Fibroblast of lung (primary cell): ENCODE measurements at regions not wholly inside any gene's neighbourhood (a gene's known extent, or its start where the extent isn't known, plus 50 kb on each side); places are given as distances from the start of the nearest gene placed in this dataset.
A peak's percentile ranks its signal among the peaks of the same experiment; 100 is the strongest.

ENCODE experiments used
- DNase-seq, 2 donors: peaks; one replicate each; pipeline versions ENCODE4 v3.0.0 to v3.0.0-alpha.2; 2010; ENCODE audit warnings: low read depth in 2 of 2
- H2AFZ ChIP-seq: 2 replicates; pipeline ENCODE4 v1.5.1; 2012; ENCODE audit warnings: low read length, control low read depth, inconsistent platforms
- H3K27ac ChIP-seq: 2 replicates; pipeline ENCODE4 v1.5.1; 2011; ENCODE audit warnings: low read length, control low read depth; ENCODE audit not compliant: insufficient read depth
- H3K27me3 ChIP-seq: 2 replicates; pipeline ENCODE4 v1.5.1; 2011; ENCODE audit warnings: mild to moderate bottlenecking, low read length; ENCODE audit not compliant: control insufficient read depth, insufficient read depth
- H3K36me3 ChIP-seq: 2 replicates; pipeline ENCODE4 v1.5.1; 2011; ENCODE audit warnings: low read length; ENCODE audit not compliant: control insufficient read depth, insufficient read depth
- H3K4me1 ChIP-seq: 2 replicates; pipeline ENCODE4 v1.5.1; 2011; ENCODE audit warnings: low read length; ENCODE audit not compliant: control insufficient read depth, insufficient read depth; ENCODE audit errors: extremely low read depth
- H3K4me2 ChIP-seq: 2 replicates; pipeline ENCODE4 v1.5.1; 2011; ENCODE audit warnings: low read length, control low read depth; ENCODE audit not compliant: insufficient read depth; ENCODE audit errors: extremely low read depth
- H3K4me3 ChIP-seq, 4 experiments: fragments of 200-600 bp in 1 of 4; sonication (generic) in 1 of 4; replicated peaks in 1 of 4; 2 replicates each; pipeline ENCODE4 v1.5.1; 2011 to 2016; ENCODE audit warnings: low read length in 4 of 4, low read depth in 3 of 4, mild to moderate bottlenecking in 3 of 4, control low read depth in 2 of 4, inconsistent platforms in 1 of 4, mixed read lengths in 1 of 4; ENCODE audit not compliant: insufficient read depth in 1 of 4; ENCODE audit errors: control extremely low read depth in 1 of 4
- H3K79me2 ChIP-seq: 2 replicates; pipeline ENCODE4 v1.5.1; 2012; ENCODE audit warnings: mild to moderate bottlenecking, low read length, inconsistent platforms; ENCODE audit not compliant: control insufficient read depth, insufficient read depth
- H3K9ac ChIP-seq: 2 replicates; pipeline ENCODE4 v1.5.1; 2011; ENCODE audit warnings: mild to moderate bottlenecking, low read length, control low read depth; ENCODE audit not compliant: insufficient read depth
- H3K9me3 ChIP-seq: 2 replicates; pipeline ENCODE4 v1.5.1; 2012; ENCODE audit warnings: low read depth, low read length; ENCODE audit not compliant: control insufficient read depth, insufficient read depth
- H4K20me1 ChIP-seq: 2 replicates; pipeline ENCODE4 v1.5.1; 2011; ENCODE audit warnings: low read length; ENCODE audit not compliant: control insufficient read depth, insufficient read depth; ENCODE audit errors: extremely low read depth
- CTCF ChIP-seq, 2 donors: IDR thresholded peaks in 1 of 2; conservative IDR thresholded peaks in 1 of 2; 1 replicate in 1 of 2; 2 replicates in 1 of 2; pipeline ENCODE4 v1.5.1; 2011 to 2012; ENCODE audit warnings: low read length in 2 of 2, control low read depth in 1 of 2, inconsistent platforms in 1 of 2, low read depth in 1 of 2, mild to moderate bottlenecking in 1 of 2
- EZH2 ChIP-seq: IDR thresholded peaks from 2 replicates; pipeline ENCODE4 v1.5.1; 2012; ENCODE audit warnings: low read length, control low read depth, mild to moderate bottlenecking; ENCODE audit errors: missing control alignments

DNA sequence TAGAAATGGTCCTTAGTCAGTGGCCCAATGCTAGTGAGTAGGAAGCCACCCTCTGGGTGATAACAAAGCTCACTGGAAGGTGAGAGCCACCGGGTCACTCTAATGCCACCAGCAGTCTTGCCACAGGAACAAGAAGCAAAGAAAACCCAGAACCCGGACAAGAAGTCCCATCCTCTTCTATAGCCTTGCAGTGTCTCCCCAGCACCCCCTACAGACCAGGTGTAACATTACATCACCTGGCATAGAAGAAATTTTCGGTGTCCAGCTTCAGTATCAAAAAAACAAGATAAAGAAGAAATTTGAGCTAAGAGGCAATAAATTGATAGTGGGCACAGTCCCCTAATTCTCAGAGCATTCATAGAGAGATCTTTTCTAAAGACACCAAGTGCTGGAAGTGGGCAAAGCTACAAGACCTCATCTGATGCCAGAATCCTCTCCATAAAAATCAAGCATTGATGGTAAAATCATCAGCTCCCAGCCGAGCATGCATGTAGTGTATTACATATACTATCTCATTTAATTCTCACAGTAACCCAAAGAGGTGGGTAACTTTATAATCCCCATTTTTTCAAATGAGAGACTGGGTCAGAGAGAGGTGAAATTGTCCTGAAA, 491.0 kb downstream of the MATN1 start:
- H3K4me3 ChIP-seq, result no peak overlapping the region
- no peak overlapping the region for H3K9ac ChIP-seq
- TF ChIP-seq EZH2 (no peak), CTCF (conservative IDR thresholded peaks at IDR 0.05 in 1 of 2, IDR thresholded peaks at IDR 0.05 in 1 of 2; ENCODE audit: low read depth in 1 of 2, low read length in 2 of 2) (peak in 1 of 2 donors; percentile 31)
- H3K27ac ChIP-seq, result no peak overlapping the region
- H3K4me2 ChIP-seq, result no peak overlapping the region
- no peaks in the 10 kb centered on the region for H3K27me3 ChIP-seq
- DNase-seq, result no peak
- H3K79me2 ChIP-seq, result no peaks in the 10 kb centered on the region
- no peak overlapping the region for H2AFZ ChIP-seq
- H4K20me1 ChIP-seq, result no peaks in the 10 kb centered on the region
- no peaks in the 10 kb centered on the region for H3K4me1 ChIP-seq
- H3K9me3 ChIP-seq, result no peaks in the 10 kb centered on the region
- no peaks in the 10 kb centered on the region for H3K36me3 ChIP-seq

GRCh38 chr1:30229960-30230359, 493.4 kb downstream of the MATN1 start:
- H3K36me3 ChIP-seq, result no peaks in the 10 kb centered on the region
- H3K4me1 ChIP-seq, result no peaks in the 10 kb centered on the region
- H3K4me3 ChIP-seq, result no peak overlapping the region

DNA sequence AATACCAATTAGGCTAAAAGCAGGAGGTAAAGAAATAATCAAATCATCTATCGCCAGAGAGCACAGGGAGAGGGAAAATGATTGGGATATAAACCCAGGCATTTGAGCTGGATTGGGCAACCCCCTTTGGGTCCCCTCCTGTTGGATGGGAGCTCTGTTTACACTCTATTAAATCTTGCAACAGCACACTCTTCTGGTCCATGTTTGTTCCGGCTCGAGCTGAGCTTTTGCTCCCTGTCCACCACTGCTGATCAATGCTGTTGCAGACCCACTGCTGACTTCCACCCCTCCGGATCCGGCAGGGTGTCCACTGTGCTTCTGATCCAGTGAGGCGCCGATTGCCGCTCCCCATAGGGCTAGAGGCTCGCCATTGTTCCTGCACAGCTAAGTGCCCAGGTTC, 493.8 kb downstream of the MATN1 start:
- Histone ChIP-seq H2AFZ (no peak overlapping the region), H3K9me3 (no peaks in the 10 kb centered on the region), H3K4me2 (no peak overlapping the region), H4K20me1 (no peaks in the 10 kb centered on the region), H3K4me3 (no peak overlapping the region), H3K27me3 (no peaks in the 10 kb centered on the region), H3K27ac (no peak overlapping the region), H3K36me3 (no peaks in the 10 kb centered on the region), H3K79me2 (no peaks in the 10 kb centered on the region), H3K4me1 (no peaks in the 10 kb centered on the region), H3K9ac (no peak overlapping the region)
- no peak for DNase-seq
- TF ChIP-seq CTCF (conservative IDR thresholded peaks at IDR 0.05 in 1 of 2, IDR thresholded peaks at IDR 0.05 in 1 of 2; ENCODE audit: low read depth in 1 of 2, low read length in 2 of 2), result no peak
- TF ChIP-seq EZH2, result no peak

More at GRCh38 chr1:30229960-30230359, 493.4 kb downstream of the MATN1 start:
- no peak for DNase-seq
- Histone ChIP-seq H3K9ac (no peak overlapping the region), H4K20me1 (no peaks in the 10 kb centered on the region), H2AFZ (no peak overlapping the region), H3K79me2 (no peaks in the 10 kb centered on the region), H3K27ac (no peak overlapping the region), H3K9me3 (no peaks in the 10 kb centered on the region), H3K27me3 (no peaks in the 10 kb centered on the region), H3K4me2 (no peak overlapping the region)
- TF ChIP-seq EZH2, result no peak
- no peak for TF ChIP-seq CTCF (conservative IDR thresholded peaks at IDR 0.05 in 1 of 2, IDR thresholded peaks at IDR 0.05 in 1 of 2; ENCODE audit: low read depth in 1 of 2, low read length in 2 of 2)
